ENCODE measurements at regions not wholly inside any gene's neighbourhood (a gene's known extent, or its start where the extent isn't known, plus 50 kb on each side); places are given as distances from the start of the nearest gene placed in this dataset.
"Not testable (repeated sequence)": the region's sequence is repeated elsewhere in the genome, so short reads cannot be mapped to it uniquely, and the experiment has no call there.

DNA sequence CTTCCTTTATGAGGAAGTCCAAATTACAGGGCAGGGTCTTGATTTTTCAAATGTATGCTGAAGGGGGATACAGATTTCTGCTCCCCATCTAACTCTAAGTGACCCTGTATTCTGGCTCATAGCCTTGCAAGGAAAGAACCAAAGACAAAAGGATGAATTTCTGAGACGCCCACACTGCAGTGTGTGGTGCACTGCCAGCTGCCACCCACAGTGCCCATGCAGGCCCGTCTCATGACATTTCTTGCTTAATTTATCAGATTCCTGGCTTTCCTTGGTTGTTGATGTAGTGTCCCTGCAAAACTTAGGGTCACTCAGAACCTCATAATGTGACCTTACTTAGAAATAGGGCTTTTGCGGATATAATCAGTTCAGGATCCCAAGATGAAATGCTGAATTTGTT lies 68.0 kb downstream of the CBLN4 start:
- no peak for DNase-seq

DNA sequence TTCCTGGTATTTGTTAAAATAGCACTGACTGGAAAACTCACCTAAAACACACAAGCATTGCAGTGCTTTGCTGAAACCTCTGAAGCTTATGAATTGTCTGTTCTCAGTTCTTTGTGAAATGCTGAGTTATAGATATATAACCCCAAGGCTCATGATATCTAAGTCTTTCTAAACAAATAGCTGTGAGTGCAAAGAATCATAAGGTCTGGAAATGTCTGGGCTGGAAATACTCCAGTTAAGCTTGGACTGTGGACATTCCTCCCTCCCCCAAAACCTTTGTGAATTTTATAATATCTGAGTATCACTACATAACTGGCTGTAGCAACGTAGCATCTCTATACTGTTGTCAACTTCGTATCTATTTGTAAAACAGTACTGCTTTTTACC lies 69.1 kb downstream of the CBLN4 start:
- no peak for DNase-seq

DNA sequence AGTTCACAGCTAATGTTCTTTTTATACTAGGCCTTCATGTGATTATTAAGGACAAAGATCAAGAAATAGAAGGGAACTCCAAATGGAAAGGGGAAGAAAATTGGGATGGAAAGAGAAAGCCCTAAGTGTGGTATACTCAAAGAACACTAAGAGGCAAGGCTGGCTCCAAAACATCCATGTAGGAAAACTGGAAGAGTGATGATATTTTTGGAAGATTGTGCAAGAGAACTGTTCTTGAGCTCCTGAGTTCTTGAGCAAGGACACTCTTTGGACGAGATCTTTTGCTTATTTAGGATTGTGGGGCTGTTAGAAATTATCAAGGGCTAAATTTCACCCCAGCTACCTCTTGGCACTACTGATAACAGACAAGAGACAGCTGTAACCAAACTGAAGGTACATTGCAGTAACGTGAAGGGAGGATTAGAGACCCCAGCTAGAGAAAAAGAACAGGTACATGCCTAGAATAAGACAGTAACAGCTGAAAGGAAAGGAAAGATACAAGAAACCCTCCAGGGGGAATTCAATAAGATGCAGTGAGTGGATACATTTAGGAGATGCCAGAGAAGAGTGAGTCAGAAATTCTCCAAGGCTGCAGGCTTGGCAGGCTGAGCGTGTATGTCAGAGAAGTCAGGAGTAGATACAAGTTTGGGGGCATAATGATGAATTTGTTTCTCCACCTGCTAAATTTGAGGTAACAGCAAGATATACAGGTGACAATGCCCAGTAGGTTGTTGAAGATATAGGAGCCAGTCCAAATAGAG lies 69.7 kb downstream of the CBLN4 start:
- no peak for DNase-seq

DNA sequence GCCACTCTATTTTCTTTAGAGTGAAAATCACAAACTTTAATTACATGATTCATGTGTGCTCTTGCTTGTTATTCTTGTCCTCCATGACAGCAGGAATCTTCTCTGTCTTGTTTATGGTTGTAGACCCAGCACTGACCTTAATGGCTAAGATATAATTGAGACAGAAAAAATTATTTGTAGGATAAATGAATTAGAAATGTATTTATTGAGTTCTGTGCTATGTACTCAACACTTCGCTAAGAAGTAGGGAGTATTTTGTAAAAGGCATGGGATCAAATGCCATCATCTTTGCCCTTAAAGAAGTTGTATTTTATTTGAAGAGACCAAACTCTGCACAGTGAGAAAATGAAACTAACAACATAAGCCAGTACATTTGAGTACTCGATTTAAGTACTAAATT lies 71.2 kb downstream of the CBLN4 start:
- peak; percentile 11 for DNase-seq

DNA sequence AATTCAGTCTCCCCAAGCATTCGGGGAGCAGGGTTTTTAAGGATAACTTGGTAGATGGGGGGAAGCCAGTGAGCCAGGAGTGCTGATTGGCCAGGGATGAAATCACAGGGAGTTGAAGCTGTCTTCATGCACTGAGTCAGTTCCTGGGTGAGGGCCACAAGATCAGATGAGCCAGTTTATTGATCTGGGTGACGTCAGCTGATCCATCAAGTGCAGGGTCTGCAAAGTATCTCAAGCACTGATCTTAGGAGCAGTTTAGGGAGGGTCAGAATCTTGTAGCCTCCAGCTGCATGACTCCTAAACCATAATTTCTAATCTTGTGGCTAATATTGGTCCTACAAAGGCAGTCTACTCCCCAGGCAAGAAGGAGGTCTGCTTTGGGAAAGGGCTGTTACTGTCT lies 74.4 kb downstream of the CBLN4 start:
- not testable (repeated sequence) for DNase-seq

DNA sequence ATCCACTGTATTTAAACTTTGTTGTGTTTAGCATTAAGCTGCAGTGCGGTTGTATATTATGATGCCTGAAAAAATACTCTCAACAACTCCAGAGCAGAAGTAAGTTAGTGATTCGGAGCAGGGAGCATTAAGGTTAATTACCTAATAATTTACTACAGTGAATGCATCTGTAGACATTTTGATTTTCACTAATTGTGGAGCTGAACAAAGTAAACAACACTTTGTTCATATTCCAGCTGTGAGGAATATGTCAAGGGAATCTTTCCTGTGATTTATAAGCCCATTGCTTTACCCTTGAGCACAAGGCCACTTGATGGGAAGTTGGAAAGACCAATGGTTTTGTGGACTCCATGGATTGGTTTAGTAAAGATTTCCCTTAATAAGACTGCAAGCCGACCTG lies 77.1 kb downstream of the CBLN4 start:
- no peak for DNase-seq

DNA sequence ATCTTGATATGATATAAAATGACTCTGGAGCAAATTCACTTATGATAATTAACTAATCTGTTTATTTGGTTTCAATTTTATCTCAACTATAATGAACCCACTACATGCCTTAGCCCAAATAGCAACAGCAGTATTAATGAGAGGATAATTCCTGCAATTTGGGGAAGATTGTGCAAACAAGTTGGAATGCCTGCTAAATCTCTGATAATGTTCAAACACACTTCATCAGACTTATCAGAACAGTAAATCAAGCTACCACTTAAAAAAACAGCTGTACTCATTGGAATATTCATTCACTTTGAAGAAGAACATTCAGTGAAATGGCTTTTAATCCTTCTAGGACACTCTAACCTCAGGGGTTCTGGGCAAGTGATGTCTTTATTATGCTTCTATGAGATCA lies 85.4 kb downstream of the CBLN4 start:
- no peak for DNase-seq

DNA sequence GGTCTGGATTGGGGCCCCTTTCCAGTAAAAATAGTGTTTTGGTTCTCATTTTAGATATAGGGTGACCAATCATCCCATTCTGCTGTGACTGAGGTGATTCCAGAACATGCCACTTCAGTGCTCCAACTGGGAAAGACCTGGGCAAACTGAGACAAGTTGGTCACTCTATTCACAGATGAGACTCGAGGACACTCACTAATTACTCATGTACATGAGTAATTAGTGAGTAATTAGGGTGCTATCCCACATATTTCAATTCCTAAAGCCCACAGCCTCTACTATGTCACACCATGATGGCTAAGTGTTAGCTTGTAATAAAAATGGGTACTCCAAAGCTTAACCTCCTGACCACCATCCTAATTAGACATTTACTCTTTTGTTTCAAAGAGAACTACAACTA lies 86.0 kb downstream of the CBLN4 start:
- DNase-seq, result no peak

DNA sequence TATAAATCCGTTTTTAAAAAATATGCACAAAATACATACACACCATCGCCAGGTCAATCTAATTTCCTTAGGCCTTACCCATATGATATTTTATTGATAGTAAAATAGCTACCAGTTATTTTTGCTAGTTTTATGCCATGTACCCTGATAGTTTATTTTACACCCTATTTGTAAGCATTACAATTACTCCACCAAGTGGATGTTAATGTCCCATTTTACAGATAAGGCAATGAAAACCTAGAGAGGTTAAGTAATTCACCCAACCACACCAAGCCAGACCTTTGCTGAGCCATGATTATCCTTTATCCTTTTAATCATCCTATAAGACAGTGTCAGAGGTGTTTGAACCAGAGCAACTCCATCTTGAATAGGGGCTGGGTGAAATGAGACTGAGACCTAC lies 86.8 kb downstream of the CBLN4 start:
- DNase-seq, result no peak

DNA sequence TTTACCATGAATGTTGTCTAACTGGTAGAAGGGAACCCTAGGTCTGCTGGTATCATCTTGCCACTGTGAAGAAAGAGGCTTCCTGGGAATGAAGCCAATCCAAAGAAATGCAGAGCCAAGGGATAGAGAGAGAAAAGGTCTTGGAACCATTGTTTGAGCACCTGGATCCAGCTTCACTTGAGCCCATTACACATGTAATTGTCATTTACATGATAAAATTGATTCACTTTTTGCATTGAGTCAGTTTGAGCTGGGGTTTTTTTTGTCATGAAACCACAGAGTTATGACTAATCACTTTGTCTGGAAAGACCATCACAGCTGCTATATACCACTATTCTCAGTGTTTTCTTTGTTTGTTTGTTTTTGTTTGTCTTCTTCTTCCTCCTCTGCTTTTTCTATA lies 112.3 kb downstream of the CBLN4 start:
- DNase-seq, result peak; percentile 50

DNA sequence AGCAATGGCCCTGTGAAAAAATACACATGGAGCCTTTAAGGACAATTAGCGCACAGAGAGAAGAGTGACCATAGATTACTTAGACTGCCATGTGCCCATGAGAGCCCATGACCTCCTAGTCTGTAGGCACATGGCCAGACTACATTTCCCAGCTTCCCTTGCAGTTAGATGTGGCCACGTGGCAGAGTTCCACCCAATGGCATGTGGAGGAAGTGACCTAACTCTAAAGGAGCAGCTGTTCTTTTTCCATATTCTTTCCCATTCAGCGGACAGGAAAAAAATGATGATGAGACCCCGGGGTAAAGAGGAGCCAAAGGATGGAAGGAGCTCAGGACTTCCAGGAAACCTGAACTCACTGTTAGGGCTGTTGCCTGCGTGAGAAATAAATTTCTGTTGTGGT lies 116.6 kb downstream of the CBLN4 start:
- DNase-seq, result peak; percentile 22

DNA sequence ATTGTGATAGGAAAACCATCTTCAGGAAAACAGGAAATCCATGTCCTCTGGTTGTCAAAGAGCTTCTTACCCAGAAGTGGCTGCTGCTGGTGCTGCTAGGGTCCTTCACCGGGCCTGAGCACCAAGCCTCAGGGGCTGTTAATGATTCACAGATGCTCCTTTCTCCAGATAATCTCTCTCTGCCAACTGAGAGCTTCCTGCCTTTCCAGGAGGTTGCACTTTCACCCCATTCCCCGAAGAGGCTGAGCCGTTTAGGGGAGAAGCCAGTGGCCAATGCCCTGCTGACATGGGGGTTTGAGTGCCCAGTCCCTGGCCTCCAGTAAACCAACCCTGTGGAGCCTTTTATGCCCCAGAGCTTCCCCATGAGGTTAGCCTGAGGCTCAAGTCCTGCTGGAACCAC lies 122.4 kb downstream of the CBLN4 start:
- no peak for DNase-seq

DNA sequence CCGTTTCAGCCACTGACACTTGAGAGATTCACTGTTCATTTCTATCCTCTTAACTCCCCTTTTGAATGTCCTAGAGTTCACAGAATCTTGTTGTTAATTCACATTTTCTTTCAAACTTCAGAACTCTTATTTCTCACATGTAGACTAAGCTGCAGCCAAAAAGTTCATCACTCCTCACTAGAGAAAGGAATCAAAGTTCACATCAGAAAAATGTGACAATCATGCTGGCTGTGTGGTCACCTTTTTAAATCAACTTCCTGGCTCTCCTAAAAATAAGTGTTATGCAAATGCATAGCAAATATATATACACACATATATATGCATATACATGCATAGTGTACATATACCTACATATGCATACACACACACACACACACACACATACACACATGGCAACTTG lies 123.0 kb downstream of the CBLN4 start:
- no peak for DNase-seq

DNA sequence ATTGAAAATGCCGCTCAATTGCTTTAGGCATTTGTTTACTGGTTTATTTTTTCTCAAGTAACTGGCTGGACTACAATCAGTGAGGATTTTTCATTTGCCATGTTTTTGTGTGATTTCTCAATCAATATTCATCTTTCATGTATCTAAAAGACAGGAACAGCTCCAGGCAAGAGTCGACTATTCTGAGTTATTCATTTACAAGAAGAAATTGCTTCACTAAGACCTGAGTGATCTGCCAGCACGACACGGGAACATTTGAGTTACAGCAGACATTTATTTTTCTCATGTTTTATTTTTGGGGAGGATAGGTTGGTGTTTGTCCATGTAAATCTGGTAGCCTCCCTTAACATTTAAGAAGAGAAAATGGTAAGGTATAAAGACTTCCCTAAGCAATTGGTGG lies 124.1 kb downstream of the CBLN4 start:
- no peak for DNase-seq

DNA sequence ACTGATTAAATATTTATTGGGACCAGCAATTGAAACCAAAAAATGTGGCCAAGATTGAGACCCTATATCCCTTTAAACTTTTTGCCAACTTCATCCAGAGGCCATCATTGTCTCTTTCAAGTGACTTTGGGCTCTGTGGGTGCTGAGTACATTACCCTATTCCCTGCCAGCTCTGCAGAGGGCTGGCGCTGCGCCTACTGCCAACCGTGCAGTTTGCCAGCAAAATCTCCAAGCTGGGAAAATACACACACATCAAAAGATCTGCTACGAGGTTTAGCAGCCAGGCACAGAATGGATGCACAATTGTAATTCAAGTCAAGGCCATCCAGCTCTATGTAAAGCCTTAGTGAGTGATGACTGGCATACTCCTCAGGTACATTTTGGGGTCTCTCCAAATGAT lies 125.0 kb downstream of the CBLN4 start:
- no peak for DNase-seq

DNA sequence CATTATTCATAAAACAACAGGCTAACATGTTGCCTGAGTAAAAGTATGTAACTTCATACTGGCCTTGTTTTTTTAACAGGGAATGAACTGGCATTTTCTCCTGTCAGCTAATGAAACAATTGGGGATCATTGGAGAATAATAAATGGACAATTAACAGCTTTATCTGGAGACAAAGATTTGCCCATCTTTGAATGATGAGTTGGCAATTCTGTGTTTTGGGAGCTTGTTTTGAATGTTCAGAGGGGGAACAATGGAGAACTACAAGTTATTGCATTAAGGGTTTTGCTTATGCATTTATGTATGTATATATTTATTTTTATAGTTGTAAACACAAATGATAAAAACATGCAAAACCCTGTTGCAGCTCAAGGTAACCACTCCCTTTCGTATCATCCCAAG lies 150.3 kb downstream of the CBLN4 start:
- no peak for DNase-seq

DNA sequence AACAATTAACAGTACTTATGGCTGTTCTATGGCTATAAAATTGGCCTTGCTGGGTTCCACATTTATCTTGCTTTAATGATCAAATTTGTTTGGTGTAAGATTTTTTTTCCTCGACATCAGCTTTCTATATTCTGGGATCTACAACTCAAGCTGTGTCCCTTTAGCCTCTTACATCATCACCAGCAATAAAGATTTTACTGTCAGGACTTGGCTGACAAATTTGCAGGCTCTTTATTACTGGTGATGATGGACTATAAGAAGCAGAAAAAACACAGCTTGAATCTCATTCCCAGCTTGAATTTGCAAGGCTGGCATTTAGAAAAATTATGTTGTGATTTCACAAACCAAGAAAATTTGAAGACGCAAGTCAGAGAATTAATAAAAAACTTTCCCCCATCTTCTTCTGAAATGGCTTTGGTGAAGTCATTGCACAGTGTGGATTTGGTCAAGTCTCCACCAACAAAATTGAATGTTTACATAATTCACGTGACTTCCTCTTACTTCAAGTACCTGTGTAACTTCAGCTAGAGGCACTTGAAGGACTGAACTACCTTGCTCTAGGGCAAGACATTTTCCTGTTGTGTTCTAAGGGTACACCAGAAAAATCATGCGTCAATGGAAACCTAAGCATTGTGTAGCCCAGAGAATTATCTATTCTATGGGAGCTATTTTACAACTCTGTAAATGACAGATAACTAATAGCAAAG lies 175.0 kb downstream of the CBLN4 start:
- DNase-seq, result no peak

DNA sequence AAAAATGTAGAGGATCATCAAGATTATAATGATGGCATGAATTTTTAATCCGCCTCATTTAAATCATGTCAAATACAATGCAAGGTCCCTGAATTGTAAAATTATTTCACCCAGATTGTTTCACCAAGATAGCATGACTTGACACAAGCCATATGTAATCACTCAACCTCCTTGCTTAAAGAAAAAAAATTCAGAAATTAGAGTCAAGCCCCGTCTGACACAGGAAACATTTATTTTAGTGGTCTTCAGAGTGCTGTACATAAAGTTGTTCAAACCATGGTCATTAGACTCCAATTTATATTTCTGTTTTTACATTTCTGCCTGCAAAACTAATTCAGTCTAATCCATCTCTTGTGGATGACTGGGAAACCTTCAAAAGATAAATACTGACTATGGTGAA lies 200.2 kb downstream of the CBLN4 start:
- DNase-seq, result no peak

DNA sequence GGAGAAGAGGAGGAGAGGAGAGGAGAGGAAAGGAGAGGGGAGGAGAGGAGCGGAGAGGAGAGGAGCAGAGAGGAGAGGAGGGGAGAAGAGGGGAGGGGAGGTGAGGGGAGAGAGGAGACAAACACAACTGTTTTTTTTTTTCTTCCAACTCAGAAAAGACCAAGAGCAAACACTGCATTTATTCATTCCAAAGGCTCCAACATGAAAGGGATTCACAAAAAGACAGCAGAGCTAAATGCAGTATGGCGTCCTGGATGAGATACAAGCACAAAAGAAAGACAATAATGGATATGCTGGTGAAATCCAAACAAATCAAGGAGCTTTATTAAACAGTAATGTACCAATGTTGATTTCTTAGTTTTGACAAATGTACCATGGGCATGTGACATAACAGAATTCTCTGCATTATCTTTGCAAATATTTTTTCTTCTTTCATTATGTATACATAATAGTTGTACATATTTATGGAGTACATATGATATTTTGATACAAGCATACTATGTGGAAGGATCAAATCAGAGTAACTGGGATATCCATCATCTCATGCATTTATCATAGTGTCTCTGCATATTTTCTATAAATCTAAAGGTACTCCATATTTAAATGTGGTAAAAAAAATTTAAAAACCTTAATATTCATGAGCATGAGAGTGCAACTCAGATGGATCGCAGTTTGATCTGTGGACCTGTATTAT lies 204.6 kb downstream of the CBLN4 start:
- DNase-seq, result no peak

DNA sequence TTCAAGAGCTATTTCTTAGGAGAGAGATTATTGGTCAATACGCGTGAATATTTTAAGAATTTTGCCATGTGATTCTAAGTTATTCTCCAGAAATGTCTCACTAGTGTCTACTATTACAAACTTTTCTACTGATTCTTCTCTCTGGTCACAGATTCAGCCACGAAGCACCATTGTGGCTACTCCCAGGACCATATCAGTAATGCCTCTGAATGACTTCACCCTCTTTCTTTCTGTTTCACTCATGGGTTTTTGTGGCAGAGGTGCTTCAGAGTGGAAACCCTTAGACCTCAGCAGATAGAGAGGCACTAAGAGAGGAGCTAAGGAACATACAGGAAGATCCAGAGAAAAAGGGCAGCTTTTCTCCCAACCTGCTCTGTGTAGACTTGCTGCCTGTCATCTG lies 211.3 kb downstream of the CBLN4 start:
- peak; percentile 31 for DNase-seq

DNA sequence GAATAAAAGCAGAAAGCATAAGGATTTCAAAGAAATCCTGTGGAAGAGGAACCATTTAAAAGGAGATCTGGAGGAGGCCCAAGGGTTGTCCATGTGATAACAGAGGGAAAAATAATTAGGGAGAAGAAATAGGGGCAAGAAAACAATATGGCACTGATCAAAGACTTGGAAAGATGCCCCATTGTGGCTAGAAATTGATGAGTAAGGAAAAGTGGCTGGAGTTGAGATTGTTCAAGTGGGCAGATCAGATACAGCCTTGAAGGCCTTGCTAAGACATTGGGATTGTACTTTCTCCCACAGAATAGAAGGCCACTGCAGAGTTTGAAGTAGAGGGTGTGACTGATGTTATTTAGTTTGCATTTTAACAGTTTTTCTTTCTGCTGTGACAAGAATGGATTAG lies 213.3 kb downstream of the CBLN4 start:
- DNase-seq, result no peak

DNA sequence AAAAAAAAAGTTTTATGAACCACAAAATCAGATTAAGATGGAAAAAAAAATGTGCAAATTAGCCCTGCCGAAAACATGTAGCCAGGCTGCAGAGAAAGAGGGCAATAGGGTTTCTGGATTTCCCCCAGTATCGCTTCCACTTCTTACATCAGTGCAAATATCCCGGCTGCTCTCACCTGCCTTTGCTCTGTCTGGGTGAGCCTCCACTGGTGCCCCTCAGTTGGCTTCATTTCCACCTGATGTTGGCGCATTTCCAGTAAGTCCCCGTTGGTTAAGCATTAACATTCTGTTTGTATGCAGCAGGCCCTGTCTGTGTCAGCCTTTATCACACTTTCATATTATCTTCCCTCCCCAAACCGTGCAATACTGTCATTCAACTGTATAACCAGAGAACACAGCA lies 215.1 kb downstream of the CBLN4 start:
- DNase-seq, result no peak

DNA sequence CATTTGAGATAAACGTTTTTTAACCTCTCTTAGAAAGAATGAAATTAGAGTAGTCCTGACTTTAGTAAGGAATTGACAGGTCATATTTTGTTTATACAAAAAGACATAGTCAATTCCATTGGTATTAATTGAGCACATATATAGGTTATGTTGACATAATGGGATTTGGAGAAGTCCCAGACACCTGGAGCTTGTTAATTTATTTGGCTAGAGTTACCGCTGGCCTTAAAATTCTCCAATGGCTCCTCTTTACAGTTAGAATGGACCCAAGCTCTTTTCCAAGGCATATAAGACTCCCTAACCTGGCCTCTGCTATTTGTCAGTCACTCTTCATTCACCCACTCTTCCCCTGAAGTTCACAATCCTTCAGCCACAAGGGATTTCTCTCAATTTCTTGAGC lies 221.3 kb downstream of the CBLN4 start:
- DNase-seq, result no peak

DNA sequence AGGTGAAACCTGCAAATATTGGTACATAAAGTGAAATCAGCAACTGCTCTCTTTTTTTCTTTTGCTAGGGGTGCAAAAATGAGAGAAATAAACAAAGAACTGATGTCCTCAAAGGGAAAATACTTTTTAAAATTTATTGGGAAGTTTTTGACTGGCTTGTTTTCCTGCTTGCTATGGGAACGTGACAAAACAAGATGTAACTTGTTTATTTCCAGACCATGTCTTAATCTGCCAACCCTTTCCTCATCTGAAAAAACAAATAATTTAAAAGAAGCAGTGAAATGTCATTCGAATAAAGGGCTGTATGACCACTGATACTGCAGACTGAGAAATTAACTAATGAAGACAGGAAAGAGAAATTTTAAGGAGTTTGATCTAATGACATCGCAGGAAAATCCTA lies 221.9 kb downstream of the CBLN4 start:
- DNase-seq, result no peak

DNA sequence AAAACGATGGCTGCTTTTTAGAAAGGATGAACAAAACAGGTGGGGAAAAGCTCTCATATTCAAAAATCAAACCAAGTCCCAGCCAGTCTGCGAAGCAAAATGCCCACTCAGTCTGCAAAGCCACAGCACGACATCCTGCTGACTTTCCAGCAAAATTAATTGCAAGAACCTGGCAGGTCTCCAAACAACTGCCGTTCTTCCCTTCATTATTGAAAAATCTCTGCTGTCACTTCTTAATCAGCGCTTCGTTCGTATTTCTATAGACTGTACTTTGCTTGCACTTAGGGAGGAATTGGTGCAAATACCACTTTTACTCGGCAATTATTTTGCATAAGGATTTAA lies 222.4 kb downstream of the CBLN4 start:
- DNase-seq, result peak; percentile 15

Measured in OCI-M1 (cell line).